ENCODE measurements at regions not wholly inside any gene's neighbourhood (a gene's known extent, or its start where the extent isn't known, plus 50 kb on each side); places are given as distances from the start of the nearest gene placed in this dataset.
"Not testable (repeated sequence)": the region's sequence is repeated elsewhere in the genome, so short reads cannot be mapped to it uniquely, and the experiment has no call there.

DNA sequence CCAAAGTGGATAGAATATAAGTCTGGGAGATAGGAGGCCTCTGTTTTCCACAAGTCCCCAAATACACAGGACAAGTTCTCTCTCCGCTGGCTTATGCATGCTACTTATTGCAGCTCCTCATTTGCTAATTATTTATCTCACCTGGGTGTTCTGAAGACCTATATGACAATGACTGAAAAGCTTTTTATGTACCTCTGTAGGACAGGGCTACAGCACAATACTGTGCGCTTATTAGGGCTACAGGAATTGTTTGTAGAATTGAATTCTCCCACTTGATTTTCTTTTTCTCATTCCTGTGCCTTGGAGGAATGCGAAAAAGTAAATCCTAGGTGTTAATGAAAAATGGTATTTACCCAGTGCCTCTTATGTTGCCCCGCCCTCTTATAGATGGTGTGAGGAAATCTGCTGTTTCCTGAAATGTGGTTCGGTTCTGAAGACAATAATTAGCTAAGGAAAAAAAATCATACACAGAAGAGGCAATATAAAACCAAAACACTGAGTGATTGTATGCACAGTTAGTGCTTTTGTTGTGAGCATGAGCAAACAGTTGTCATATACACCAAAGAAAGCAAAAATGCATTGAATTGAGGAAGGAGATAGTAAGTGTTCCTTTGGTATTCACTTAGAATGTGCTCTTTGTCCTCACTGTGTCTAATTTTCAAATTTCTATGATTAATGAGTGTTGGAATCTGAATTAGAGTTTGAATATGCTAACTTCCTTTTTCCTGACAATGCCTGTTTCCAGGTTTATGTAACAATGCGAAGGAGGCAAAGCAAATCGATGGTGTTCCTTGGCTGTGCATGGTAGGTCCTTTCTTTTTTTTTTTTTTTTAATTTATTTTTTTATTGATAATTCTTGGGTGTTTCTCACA, 78.7 kb upstream of the PNPT1 start:
- no peak for DNase-seq

DNA sequence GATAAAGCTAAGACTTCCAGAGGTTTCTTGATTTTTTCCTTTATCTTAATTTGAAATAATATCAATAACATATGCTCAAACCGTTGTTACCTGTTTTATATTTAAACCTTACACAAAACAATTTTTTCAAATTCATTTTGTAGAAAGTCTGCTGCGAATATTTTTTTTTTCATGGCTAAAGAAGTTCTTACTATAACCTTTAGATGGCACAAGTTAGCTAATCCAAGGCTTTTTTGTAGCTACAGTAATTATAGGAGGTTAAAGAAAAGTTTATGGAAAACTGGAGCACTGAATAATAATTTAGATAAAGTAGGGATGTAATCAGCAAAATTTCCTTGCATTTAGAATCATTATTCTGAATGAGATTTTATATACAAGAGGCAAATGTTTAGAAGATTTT, 78.0 kb upstream of the PNPT1 start:
- no peak for DNase-seq

DNA sequence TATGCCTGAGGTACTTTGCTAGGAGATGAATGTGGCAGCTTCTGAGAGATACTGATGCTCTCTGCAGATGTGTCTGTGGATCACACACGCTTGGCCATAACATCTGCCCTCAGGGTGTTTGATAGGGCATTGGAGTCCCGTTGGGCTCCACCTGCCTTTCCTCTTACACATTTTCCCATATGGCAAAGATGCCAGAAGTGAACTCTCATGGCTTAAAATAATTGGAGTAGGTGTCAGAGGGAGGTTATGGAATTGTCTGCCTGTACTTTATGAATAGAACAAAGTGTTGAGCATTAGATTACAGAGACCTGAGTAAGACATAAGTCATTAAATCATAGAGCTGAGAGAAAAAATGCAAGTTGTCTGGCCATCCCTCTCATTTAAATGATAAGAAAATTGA, 75.3 kb upstream of the PNPT1 start:
- DNase-seq: no peak

DNA sequence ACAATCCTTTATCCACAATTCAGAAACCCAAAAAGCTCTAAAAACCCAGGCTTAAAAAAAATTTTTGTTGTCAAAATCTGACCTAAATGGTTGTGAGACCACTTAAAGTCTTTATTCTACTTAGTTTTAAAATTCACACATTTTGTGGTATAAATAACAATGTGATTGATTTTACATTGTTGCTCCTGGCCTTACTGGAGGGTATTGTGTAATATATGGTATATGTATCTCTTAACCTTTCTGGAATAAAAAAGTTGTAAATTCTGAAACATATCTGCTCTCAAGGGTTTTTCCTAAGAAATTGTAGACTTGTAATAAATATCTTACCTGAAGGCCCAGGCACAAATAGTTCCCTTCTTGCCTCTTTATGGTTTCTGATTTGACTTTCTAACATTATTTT, 73.3 kb upstream of the PNPT1 start:
- DNase-seq: no peak

DNA sequence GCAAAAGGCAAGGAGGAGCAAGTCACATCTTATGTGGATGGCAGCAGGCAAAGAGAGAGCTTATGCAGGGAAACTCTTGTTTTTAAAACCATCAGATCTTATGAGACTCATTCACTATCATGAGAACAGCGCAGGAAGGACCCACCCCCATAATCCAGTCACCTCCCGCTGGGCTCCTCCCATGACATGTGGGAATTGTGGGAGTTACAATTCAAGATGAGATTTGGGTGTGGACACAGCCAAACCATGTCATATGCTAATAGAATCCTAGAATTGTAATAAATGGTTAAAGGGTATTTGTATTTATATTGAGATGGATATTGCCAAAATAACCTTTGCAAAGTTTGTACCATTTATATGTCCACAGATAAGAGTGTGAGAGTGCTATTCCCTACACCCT, 72.1 kb upstream of the PNPT1 start:
- DNase-seq: not testable (repeated sequence)

DNA sequence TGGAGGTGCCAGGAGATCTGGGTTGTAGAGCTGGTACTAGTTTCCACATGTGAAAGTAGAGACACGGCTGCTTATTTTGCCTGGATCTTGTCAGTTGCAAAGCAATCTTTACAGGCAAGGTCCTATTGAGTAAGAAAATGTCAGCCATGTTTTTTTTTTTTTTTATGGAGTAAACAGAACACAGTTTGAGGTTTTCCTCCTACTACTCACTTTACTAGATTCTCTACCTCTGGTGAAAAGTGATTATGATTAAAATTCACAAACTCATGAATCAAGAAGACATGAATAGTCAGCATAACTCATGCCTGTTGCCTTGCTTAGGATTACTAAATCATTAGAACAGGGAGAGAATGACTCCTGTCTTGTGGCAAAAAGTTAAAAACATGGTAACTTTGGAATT, 70.1 kb upstream of the PNPT1 start:
- no peak for DNase-seq

DNA sequence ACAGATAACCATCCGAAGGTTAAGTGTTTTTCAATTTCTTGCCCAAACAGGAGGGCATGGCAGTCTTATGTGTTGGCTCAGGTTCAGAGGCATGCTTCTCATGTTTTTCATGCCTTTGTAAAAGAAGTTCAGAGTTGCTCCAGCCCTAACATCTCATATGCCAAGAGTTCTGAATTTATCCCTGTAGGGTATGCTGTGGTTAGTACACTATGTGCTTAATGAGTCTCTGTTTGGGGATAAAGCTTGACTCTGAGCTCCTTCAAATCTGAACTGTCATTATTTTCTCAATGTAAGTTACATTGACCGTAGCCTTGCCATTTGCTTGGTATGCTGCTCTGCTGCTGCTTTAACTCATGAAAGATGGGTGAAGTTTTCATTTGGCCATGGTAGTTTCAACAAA, 67.9 kb upstream of the PNPT1 start:
- DNase-seq: no peak

DNA sequence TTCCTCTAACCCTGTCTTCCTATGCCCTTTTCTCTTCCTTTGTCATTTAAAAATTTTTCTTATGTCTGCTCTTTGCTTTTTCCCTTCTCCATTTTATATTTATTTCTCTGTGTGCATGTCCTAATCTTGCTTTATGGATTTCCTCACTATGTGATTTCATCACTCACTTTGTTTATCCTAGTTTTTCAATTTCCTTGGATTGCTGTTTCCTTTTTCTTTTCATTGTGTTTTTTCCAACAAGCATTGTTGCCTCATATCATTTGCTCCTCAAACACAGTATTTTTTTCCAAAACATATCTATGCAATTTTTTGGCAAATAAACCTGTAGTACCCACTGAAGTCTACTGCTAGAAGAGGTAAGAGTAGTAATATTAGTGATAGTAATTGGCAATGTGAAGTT, 67.4 kb upstream of the PNPT1 start:
- no peak for DNase-seq

DNA sequence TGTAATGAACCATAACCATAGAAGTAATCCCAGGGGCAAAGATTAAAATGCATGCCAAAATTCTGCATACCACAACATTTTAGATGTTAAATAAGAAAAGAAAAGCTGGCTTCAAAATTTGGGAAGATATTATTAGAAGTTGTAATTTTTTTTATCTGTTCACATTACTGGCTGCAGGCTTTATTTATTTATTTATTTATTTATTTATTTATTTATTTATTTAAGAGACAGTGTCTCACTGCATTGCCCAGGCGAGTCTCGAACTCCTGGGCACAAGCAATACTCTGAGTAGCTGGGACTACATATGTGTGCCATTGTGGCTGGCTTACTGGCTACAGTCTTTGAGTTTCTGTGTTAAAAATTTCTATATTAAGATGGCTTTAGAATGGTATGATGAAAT, 66.5 kb upstream of the PNPT1 start:
- DNase-seq: no peak

DNA sequence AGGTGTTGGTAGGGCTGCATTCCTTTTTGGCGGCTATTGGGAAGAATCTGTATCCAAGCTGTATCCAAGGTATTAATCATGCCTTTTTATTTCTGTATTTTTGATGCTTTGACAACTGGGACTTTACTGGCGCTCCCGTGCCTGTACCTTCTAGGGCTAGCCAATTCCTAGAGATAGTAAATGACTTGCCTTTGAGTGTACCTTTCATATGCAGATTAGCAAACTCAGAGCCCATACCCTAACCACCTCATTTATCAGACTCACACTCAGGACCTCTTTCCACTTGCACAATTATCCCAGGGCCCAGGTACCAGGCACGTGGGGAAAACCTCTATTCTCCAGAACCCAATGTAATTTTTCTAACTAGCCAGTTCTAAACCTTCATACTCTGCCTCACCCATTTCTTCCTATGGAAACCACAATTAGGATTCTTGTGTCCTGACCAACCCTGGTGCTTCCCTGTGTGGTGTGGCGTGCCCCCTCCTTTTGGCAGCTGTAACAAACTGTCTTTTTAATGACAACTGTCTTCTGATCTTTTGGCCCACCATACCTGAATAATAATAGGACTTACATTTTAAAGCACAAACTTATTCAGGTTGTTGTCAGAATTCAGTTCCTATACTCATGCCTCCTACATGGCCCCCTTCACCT, 65.8 kb upstream of the PNPT1 start:
- DNase-seq: no peak

DNA sequence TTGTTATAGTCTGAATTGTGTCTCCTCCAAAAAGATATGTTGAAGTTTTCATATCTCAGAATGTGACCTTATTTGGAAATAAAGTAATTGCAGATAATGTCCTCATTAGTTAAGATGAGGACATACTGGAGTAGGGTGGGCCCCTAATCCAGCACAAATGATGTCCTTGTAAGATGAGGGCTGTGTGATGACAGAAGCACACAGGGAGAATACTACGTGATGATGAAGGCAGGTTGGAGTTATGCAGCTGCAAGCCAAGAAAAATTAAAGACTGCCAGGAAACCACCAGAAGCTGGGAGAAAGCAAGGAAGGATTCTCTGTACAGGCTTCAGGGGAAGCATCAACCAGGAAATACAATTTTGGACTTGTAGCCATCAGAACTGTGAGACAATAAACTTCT, 58.3 kb upstream of the PNPT1 start:
- DNase-seq: no peak

DNA sequence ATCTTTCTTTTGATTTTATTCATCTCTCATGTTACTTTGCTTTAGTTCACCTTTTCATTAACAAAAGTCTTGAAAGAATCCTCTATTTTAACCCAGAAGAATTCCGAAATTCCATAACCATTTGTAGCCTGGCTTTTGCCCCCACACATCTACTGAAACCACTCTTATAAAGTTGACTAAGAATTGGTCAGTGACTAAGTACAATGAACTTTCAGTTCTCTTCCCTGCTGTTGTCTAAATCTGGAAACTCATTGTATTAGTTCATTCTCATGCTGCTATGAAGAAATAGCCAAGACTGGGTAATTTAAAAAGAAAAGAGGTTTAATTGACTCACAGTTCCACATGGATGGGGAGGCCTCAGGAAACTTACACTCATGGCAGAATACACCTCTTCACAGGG, 49.9 kb upstream of the PNPT1 start:
- DNase-seq: no peak
